ENCODE measurements at regions not wholly inside any gene's neighbourhood (a gene's known extent, or its start where the extent isn't known, plus 50 kb on each side); places are given as distances from the start of the nearest gene placed in this dataset.

DNA sequence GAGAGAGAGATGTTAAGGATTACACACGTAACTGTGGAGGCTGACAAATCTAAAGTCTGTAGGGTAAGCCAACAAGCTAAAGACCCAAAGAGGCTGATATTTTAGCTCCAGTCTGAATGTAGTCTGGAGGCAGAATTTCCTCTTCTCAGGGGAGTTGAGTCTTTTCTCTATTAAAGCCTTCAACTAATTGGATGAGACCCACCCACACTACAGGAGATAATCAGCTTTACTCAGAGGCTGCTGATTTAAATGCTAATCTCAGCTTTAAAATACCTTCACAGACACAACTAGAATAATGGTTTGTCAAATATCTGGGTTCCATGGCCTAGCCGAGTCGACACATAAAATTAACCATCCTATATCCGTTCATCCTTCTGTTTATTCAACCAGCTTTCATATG lies 204.3 kb upstream of the PSMD7 start:
- no peak overlapping the region for H3K4me3 Mint-ChIP-seq
- no peaks in the 10 kb centered on the region for H3K36me3 Mint-ChIP-seq (ENCODE audit: low read depth)
- H3K27ac Mint-ChIP-seq, result no peak overlapping the region
- H3K9me3 Mint-ChIP-seq, result no peaks in the 10 kb centered on the region
- no peaks in the 10 kb centered on the region for H3K27me3 Mint-ChIP-seq
- no peaks in the 10 kb centered on the region for H3K4me1 Mint-ChIP-seq (ENCODE audit: low read depth)

GRCh38 chr16:74090871-74091270 lies 205.7 kb upstream of the PSMD7 start:
- no peaks in the 10 kb centered on the region for H3K4me1 Mint-ChIP-seq (ENCODE audit: low read depth)
- no peaks in the 10 kb centered on the region for H3K27me3 Mint-ChIP-seq
- no peaks in the 10 kb centered on the region for H3K9me3 Mint-ChIP-seq
- no peak overlapping the region for H3K4me3 Mint-ChIP-seq
- no peaks in the 10 kb centered on the region for H3K36me3 Mint-ChIP-seq (ENCODE audit: low read depth)
- no peak overlapping the region for H3K27ac Mint-ChIP-seq

DNA sequence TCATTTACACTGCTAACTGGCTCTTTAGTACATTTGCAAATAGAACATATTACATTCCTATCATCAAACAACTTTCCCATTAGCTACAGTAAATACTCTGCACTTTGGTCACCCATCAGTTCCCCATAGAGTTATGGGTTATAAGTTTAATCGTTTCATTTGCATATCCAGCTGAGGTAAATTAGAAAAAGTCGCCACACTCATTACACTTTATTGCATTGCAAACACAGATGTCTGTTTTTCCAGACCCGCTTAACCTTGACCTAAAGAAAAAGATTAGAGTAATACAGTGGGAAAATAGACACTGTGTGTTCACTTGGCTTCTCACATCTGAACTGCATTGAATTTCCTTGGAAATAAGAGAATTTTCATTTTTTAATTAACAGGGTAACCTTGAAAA lies 213.1 kb upstream of the PSMD7 start:
- Mint-ChIP-seq H3K9me3 (no peaks in the 10 kb centered on the region), H3K4me3 (no peak overlapping the region), H3K36me3 (ENCODE audit: low read depth) (no peaks in the 10 kb centered on the region), H3K4me1 (ENCODE audit: low read depth) (no peaks in the 10 kb centered on the region), H3K27ac (no peak overlapping the region), H3K27me3 (no peaks in the 10 kb centered on the region)

GRCh38 chr16:74080311-74080710 lies 216.3 kb upstream of the PSMD7 start:
- Mint-ChIP-seq H3K4me3 (no peak overlapping the region), H3K27me3 (no peaks in the 10 kb centered on the region), H3K36me3 (ENCODE audit: low read depth) (no peaks in the 10 kb centered on the region), H3K27ac (no peak overlapping the region), H3K9me3 (peaks cover 4% of the 10 kb centered on the region), H3K4me1 (ENCODE audit: low read depth) (no peaks in the 10 kb centered on the region)

DNA sequence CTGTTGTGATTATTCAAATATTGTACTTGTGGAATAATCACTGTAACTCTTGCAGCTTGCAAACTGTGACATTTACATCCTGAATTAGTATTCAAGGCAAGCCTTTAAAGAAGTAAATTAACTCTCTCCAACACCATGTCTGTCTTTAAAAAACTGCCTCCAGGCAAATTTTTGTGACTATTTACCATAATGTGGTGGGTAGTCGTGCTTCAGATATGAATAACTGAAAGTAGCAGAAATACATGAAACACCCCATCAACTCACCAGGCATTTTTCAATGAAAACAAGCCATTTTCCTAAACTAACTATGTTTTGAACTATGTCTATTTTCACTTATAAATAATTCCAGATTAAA lies 217.4 kb upstream of the PSMD7 start:
- Mint-ChIP-seq H3K4me3 (no peak overlapping the region), H3K9me3 (peaks cover 4% of the 10 kb centered on the region), H3K36me3 (ENCODE audit: low read depth) (no peaks in the 10 kb centered on the region), H3K4me1 (ENCODE audit: low read depth) (no peaks in the 10 kb centered on the region), H3K27me3 (no peaks in the 10 kb centered on the region), H3K27ac (no peak overlapping the region)

DNA sequence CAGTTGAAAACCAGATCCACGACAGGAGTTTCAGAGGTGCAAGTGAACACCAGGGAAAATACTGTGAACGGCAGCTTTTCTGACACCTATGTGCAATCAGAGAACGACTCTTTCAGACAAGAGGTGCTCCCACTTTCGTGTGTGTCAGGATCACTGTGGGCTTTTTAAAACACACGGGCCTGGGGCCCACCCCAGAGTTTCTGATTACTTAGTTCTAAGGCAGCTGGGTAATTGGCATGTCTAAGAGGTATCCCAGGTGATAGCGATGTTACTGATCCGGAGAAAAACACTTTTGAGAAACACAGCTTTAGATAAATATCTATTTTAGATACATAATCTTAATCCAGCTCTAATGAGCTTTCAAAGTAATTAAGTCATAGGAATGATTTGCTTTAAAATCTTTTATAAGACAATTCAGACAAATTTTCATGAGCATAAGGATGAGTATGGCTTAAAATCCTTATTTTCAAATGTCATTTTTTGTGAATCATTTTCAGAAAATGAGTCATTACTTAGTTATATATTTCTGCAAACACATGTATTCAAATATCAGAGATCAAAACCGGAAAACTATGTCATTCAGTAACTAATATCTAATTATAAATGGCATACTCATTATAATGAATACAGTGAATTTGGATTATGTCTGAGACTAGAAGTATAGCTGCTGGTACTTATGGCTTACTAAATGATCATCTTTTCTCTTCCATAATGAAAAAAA lies 217.9 kb upstream of the PSMD7 start:
- H3K27me3 Mint-ChIP-seq, result no peaks in the 10 kb centered on the region
- no peak overlapping the region for H3K27ac Mint-ChIP-seq
- no peak overlapping the region for H3K4me3 Mint-ChIP-seq
- H3K36me3 Mint-ChIP-seq (ENCODE audit: low read depth), result no peaks in the 10 kb centered on the region
- H3K4me1 Mint-ChIP-seq (ENCODE audit: low read depth), result no peaks in the 10 kb centered on the region
- H3K9me3 Mint-ChIP-seq, result peaks cover 4% of the 10 kb centered on the region

GRCh38 chr16:74076568-74076967 lies 220.0 kb upstream of the PSMD7 start:
- Mint-ChIP-seq H3K9me3 (peaks cover 4% of the 10 kb centered on the region), H3K27me3 (no peaks in the 10 kb centered on the region), H3K36me3 (ENCODE audit: low read depth) (no peaks in the 10 kb centered on the region), H3K27ac (no peak overlapping the region), H3K4me3 (no peak overlapping the region), H3K4me1 (ENCODE audit: low read depth) (no peaks in the 10 kb centered on the region)

DNA sequence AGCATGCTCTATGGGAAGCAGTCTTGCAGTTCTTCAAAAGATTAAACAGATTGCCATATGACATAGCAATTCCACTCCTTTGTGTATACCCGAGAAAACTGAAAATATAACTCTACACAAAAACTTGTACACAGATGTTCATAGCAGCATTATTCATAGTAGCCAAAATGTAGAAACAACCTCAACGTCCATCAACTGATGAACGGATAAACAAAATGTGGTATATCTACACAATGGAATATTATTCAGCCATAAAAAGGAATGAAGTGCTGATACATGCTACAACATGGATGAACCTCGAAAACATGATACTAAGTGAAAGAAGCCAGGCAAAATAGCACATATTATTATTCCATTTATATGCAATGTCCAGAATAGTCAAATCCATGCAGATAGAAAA lies 221.2 kb upstream of the PSMD7 start:
- no peak overlapping the region for H3K27ac Mint-ChIP-seq
- no peaks in the 10 kb centered on the region for H3K27me3 Mint-ChIP-seq
- peaks cover 4% of the 10 kb centered on the region for H3K9me3 Mint-ChIP-seq
- no peak overlapping the region for H3K4me3 Mint-ChIP-seq
- H3K4me1 Mint-ChIP-seq (ENCODE audit: low read depth), result no peaks in the 10 kb centered on the region
- no peaks in the 10 kb centered on the region for H3K36me3 Mint-ChIP-seq (ENCODE audit: low read depth)

DNA sequence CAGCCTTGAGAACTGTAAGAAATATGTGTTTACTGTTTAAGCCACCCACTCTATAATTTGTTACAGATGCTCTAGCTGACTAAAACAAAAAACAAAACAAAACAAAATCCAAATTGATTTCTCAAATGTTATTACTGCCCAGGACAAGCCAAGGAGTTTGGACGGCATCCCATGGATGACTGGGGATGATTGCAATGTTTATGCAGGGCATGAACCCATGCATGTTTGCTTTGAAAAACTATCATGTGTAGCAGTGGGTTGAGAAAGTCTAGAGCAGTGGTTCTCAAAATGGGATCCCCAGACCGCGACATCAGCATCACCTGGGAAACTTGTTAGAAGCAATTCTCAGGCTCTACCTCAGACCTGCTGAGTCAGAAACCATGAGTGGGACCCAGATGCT lies 223.2 kb upstream of the PSMD7 start:
- no peak overlapping the region for H3K27ac Mint-ChIP-seq
- no peak overlapping the region for H3K4me3 Mint-ChIP-seq
- H3K4me1 Mint-ChIP-seq (ENCODE audit: low read depth), result no peaks in the 10 kb centered on the region
- H3K36me3 Mint-ChIP-seq (ENCODE audit: low read depth), result no peaks in the 10 kb centered on the region
- no peaks in the 10 kb centered on the region for H3K27me3 Mint-ChIP-seq
- H3K9me3 Mint-ChIP-seq, result peaks cover 4% of the 10 kb centered on the region

GRCh38 chr16:74071996-74072535 lies 224.5 kb upstream of the PSMD7 start:
- H3K36me3 Mint-ChIP-seq (ENCODE audit: low read depth), result no peaks in the 10 kb centered on the region
- H3K27ac Mint-ChIP-seq, result no peak overlapping the region
- no peaks in the 10 kb centered on the region for H3K4me1 Mint-ChIP-seq (ENCODE audit: low read depth)
- H3K27me3 Mint-ChIP-seq, result no peaks in the 10 kb centered on the region
- peaks cover 4% of the 10 kb centered on the region for H3K9me3 Mint-ChIP-seq
- H3K4me3 Mint-ChIP-seq, result no peak overlapping the region

GRCh38 chr16:74070237-74070636 lies 226.4 kb upstream of the PSMD7 start:
- Mint-ChIP-seq H3K36me3 (ENCODE audit: low read depth) (no peaks in the 10 kb centered on the region), H3K4me3 (no peak overlapping the region), H3K27me3 (peaks cover 5% of the 10 kb centered on the region), H3K4me1 (ENCODE audit: low read depth) (no peaks in the 10 kb centered on the region), H3K27ac (no peak overlapping the region), H3K9me3 (no peaks in the 10 kb centered on the region)

DNA sequence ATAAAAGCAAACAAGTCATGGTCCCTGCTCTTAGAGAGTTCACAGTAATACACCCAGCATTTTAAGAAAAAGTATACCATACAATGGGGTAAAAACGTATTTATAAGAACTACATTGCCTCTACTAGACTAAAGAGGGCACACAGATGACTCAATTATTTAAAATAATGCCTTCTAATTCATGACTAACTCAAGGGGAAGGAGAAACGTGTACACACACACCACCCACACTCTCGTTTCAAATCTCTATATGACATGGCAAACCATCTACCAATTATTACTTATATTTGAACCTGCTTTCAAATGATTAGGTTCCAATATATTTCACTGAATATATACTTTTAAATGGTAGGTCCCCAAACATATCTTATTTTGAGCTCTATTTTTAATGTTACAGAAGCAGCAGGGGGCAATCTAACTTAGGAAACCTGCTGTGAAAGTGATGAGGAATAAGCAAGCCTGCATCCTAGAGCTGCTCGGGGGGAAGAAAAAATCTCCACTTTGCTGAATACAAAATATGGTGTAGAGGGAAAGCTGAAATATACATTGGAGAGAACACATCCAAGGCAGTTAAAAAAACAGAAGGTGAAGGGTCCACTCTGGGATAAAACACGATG lies 232.4 kb upstream of the PSMD7 start:
- H3K27ac Mint-ChIP-seq, result no peak overlapping the region
- no peaks in the 10 kb centered on the region for H3K9me3 Mint-ChIP-seq
- H3K36me3 Mint-ChIP-seq (ENCODE audit: low read depth), result no peaks in the 10 kb centered on the region
- peaks cover 5% of the 10 kb centered on the region for H3K27me3 Mint-ChIP-seq
- no peaks in the 10 kb centered on the region for H3K4me1 Mint-ChIP-seq (ENCODE audit: low read depth)
- H3K4me3 Mint-ChIP-seq, result no peak overlapping the region

- no peaks in the 10 kb centered on the region for H3K4me1 Mint-ChIP-seq (ENCODE audit: low read depth)
- H3K9me3 Mint-ChIP-seq, result peaks cover 11% of the 10 kb centered on the region
These were observed 242.8 kb upstream of the PSMD7 start for GRCh38 chr16:74053826-74054225.

DNA sequence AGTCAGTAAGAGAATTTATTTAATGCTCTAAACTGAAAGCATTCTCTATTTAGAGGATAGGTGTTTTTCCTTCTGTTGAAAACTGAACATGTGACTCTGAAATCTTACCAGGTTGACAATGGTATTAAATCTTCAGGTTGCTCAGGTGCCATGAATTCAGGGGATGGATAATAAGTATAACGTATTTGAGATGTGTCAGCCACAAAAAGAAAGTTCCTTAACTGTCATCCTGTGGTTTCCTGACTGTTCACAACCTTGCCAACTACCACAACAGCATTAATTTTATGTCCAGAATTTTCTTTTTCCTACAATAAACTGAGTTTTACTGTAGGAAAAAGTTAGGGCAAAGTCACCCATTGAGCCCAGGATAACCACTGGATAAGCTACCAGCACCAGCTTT lies 243.3 kb upstream of the PSMD7 start:
- H3K27me3 Mint-ChIP-seq, result no peaks in the 10 kb centered on the region
- H3K27ac Mint-ChIP-seq, result no peak overlapping the region
- H3K9me3 Mint-ChIP-seq, result peaks cover 6% of the 10 kb centered on the region
- no peak overlapping the region for H3K4me3 Mint-ChIP-seq
- H3K36me3 Mint-ChIP-seq (ENCODE audit: low read depth), result no peaks in the 10 kb centered on the region
- H3K4me1 Mint-ChIP-seq (ENCODE audit: low read depth), result no peaks in the 10 kb centered on the region

More at GRCh38 chr16:74053826-74054225, 242.8 kb upstream of the PSMD7 start:
- no peaks in the 10 kb centered on the region for H3K36me3 Mint-ChIP-seq (ENCODE audit: low read depth)
- no peaks in the 10 kb centered on the region for H3K27me3 Mint-ChIP-seq
- no peak overlapping the region for H3K4me3 Mint-ChIP-seq
- H3K27ac Mint-ChIP-seq, result no peak overlapping the region

DNA sequence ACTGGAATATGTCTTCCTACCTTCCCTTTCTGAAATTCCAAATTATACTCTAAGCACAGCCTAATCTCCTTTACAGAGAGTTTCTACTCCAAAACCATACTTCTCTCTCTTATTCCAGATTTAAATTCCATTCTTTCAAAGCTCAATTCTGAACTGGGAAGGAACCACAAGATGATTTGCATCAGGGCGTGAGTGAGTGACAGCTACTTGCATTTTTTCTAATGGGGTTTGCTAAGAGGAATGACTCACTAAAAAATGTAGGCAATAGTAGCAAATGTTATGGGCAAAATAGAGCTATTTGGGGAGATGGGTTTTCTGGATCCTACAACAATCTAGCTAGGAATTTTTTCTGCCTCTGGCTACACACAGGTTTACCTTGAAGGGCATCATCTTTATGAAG lies 244.6 kb upstream of the PSMD7 start:
- no peaks in the 10 kb centered on the region for H3K36me3 Mint-ChIP-seq (ENCODE audit: low read depth)
- no peaks in the 10 kb centered on the region for H3K4me1 Mint-ChIP-seq (ENCODE audit: low read depth)
- peaks cover 3% of the 10 kb centered on the region for H3K9me3 Mint-ChIP-seq
- no peaks in the 10 kb centered on the region for H3K27me3 Mint-ChIP-seq
- no peak overlapping the region for H3K4me3 Mint-ChIP-seq
- no peak overlapping the region for H3K27ac Mint-ChIP-seq

DNA sequence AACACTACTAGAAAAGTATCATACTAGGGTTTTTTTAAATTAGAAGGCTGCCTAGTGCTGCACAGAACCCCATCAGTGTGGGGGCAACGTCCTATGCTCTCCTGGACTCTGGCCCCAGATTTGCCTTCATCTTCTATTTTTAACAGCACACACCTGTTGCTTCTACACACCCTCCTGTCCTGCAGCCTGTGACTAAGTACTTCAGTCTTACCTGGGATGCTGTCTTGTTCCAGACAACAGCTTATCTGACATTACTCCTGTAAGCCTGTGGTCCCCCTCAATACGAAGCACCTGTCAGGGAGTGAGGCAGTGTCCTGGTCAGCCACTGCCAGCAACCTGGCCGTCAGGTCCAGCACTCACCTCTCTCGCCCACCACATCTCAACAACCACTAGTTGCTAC lies 247.6 kb upstream of the PSMD7 start:
- Mint-ChIP-seq H3K9me3 (no peaks in the 10 kb centered on the region), H3K27ac (no peak overlapping the region), H3K36me3 (ENCODE audit: low read depth) (no peaks in the 10 kb centered on the region), H3K4me1 (ENCODE audit: low read depth) (no peaks in the 10 kb centered on the region), H3K27me3 (no peaks in the 10 kb centered on the region), H3K4me3 (no peak overlapping the region)
